ENCODE measurements at regions not wholly inside any gene's neighbourhood (a gene's known extent, or its start where the extent isn't known, plus 50 kb on each side); places are given as distances from the start of the nearest gene placed in this dataset.

DNA sequence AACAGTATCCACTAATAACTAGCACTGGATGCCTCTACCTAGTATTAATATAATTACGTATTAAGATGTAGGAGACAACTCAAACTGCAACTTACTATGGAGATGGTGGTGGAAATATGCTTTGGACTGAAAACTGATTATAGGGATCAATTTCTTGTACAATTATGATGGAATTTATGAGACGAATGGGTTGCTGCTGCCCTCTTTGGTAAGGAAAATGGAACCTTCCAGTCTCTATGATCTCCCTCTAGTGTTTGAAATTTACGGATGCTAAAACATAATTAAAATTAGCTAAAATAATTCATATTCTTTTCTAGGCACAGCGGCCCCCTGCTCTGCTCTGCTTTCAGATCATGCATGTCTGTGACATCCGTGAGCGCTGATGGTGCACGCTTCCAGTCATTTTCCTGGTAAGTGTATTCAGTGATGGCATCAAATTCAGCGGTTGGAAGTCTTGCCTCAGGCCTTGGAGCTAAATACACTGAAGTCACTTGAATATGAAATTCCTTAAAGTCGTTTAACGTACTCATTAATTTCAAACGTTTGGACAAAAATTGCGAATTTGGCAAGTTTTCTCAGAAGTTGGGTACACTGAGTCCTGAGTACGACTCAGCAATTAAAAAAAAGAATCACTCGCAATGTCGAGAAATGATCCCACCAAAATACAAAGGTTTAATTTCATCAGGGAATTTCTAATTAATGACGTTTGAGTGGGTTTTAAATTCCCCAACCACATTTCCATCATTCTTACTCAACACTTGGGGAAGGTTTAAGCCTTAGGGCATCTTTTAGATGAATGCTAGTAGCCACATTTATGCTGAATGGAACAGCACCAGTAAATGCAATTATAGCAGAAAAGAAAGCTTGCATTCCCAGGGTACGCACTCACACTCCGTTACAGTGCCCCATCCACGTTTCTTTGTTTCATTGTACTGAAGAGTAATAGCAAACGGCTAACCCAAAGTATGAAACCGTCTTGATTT is 132.6 kb downstream of the NR2F2 start:
- intact Hi-C loops (cut with DNase I), result no loop called here
- Histone ChIP-seq H3K27ac (no peak overlapping the region), H3K9me3 (no peaks in the 10 kb centered on the region), H3K4me1 (ENCODE audit: insufficient read depth) (no peaks in the 10 kb centered on the region), H3K36me3 (no peaks in the 10 kb centered on the region), H3K4me3 (no peak overlapping the region), H3K27me3 (no peaks in the 10 kb centered on the region)
- TF ChIP-seq, protein P1, sequence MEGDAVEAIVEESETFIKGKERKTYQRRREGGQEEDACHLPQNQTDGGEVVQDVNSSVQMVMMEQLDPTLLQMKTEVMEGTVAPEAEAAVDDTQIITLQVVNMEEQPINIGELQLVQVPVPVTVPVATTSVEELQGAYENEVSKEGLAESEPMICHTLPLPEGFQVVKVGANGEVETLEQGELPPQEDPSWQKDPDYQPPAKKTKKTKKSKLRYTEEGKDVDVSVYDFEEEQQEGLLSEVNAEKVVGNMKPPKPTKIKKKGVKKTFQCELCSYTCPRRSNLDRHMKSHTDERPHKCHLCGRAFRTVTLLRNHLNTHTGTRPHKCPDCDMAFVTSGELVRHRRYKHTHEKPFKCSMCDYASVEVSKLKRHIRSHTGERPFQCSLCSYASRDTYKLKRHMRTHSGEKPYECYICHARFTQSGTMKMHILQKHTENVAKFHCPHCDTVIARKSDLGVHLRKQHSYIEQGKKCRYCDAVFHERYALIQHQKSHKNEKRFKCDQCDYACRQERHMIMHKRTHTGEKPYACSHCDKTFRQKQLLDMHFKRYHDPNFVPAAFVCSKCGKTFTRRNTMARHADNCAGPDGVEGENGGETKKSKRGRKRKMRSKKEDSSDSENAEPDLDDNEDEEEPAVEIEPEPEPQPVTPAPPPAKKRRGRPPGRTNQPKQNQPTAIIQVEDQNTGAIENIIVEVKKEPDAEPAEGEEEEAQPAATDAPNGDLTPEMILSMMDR (IDR thresholded peaks at IDR 0.05), result no peak
- TF ChIP-seq EP300 (IDR thresholded peaks at IDR 0.05) (no peak), POLR2A (IDR thresholded peaks at IDR 0.05) (no peak)
- DNase-seq, result no peak
- WGBS, 3 donors, result 79 to 88% (median 84%) methylated on average over 21 of the region's 21 CpGs

DNA sequence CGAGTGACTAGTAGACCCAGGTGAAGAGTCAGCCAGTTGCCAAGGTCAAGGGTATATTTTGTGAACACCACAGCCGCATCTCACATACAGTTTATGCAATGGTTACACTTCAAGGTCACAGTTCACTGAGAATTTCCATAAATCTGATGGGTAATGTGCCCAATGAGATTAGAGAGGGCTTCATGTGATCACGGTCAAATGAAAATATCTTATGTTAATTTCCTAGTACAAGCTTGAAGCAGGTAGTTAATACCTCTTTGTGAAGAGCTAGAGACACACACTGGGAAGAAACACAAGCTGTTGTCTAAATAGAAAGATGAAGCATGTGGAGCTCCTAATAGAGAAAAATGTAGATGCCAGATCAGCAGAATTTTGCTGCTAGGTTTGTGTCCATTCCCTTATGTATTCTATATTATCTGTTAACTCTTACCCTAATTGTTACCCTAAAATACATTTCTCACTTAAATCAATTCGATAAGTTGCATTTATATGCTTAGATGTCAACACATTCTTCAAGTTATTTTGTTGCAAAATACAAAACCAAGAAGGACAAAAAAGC is 136.0 kb downstream of the NR2F2 start:
- H3K4me3 ChIP-seq, result no peak overlapping the region
- WGBS, 3 donors, result 45 to 56% (median 47%) methylated on average over 4 of the region's 4 CpGs
- no peak for DNase-seq
- no peaks in the 10 kb centered on the region for H3K4me1 ChIP-seq (ENCODE audit: insufficient read depth)
- H3K27ac ChIP-seq, result no peak overlapping the region
- H3K36me3 ChIP-seq, result no peaks in the 10 kb centered on the region
- no peaks in the 10 kb centered on the region for H3K9me3 ChIP-seq
- no peak for TF ChIP-seq POLR2A (IDR thresholded peaks at IDR 0.05)
- TF ChIP-seq, protein P1 (IDR thresholded peaks at IDR 0.05), result no peak
- TF ChIP-seq EP300 (IDR thresholded peaks at IDR 0.05), result no peak
- no peaks in the 10 kb centered on the region for H3K27me3 ChIP-seq
- intact Hi-C loops (cut with DNase I), result loop anchor here in 1 of 4 donors (5.0 kb wide), 1 partner anchor 1651 kb away; no protein-coding TSS in a partner anchor

DNA sequence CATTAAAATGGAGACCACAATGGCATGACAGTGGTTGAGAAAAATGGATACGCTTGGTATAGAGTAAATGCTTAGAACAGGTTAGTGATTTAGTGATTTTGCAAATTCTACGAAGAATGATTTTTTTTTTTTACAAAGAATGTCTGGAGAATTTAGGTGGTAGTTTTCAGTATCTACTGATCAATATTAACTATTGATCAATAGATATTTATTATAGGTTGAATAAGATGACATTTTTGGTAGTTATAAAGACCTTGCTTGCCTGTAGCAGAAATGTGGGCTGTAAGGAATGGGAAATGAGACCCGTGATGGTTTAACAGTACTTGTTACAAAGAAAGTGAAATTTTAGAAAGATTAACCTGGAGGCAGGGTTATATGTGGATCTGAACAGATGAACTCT is 137.5 kb downstream of the NR2F2 start:
- no peaks in the 10 kb centered on the region for H3K4me1 ChIP-seq (ENCODE audit: insufficient read depth)
- H3K27ac ChIP-seq, result no peak overlapping the region
- H3K36me3 ChIP-seq, result no peaks in the 10 kb centered on the region
- H3K4me3 ChIP-seq, result no peak overlapping the region
- TF ChIP-seq, protein P1 (IDR thresholded peaks at IDR 0.05), result no peak
- no peak for TF ChIP-seq EP300 (IDR thresholded peaks at IDR 0.05)
- no peak for TF ChIP-seq POLR2A (IDR thresholded peaks at IDR 0.05)
- WGBS, 3 donors, result 92 to 94% (median 93%) methylated on average over 3 of the region's 3 CpGs
- no peaks in the 10 kb centered on the region for H3K27me3 ChIP-seq
- intact Hi-C loops (cut with DNase I), result loop anchor here in 1 of 4 donors (5.0 kb wide), 1 partner anchor 1649 kb away; no protein-coding TSS in a partner anchor
- no peaks in the 10 kb centered on the region for H3K9me3 ChIP-seq
- no peak for DNase-seq

DNA sequence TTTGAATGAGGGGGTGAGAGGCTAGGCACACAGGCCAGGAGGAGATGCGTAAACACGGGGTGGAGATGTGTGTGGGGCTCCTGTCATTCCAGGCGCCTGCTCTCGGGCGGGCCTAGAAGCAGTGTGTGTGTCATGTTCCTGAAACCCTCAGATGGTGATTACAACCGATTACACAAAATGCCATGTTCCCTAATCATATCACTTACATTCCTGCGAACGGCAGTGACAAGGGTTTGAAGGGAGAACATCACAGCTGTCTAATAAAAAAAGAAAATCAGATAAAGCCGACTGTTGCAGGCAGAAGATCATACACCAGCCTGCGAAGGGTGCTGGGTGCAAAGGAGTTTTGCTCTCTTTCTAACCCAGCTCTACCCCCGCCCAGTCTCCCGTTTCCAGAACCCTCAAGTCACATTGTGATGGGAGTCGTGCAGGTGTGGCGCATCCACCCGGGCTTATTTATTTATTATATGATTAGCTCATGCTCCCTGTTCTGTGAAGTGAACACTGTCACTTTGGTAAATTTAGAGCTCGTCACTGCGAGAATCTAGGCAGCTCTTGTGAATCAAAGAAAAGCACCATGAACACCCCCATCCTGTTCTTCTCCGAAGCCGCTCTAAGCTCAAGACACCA is 140.3 kb downstream of the NR2F2 start:
- DNase-seq, result no peak
- no peaks in the 10 kb centered on the region for H3K27me3 ChIP-seq
- no peak overlapping the region for H3K27ac ChIP-seq
- TF ChIP-seq, protein P1 (IDR thresholded peaks at IDR 0.05), result no peak
- TF ChIP-seq POLR2A (IDR thresholded peaks at IDR 0.05) (no peak), EP300 (IDR thresholded peaks at IDR 0.05) (no peak)
- H3K4me3 ChIP-seq, result no peak overlapping the region
- intact Hi-C loops (cut with DNase I), result no loop called here
- H3K9me3 ChIP-seq, result no peaks in the 10 kb centered on the region
- H3K4me1 ChIP-seq (ENCODE audit: insufficient read depth), result peaks cover 2% of the 10 kb centered on the region
- H3K36me3 ChIP-seq, result no peaks in the 10 kb centered on the region
- 78 to 85% (median 83%) methylated on average over 19 of the region's 19 CpGs for WGBS, 3 donors

Data from ovary (tissue), 7 donors.